H9 (cell line): ENCODE measurements at regions not wholly inside any gene's neighbourhood (a gene's known extent, or its start where the extent isn't known, plus 50 kb on each side); places are given as distances from the start of the nearest gene placed in this dataset.

Experiments used
- DNase-seq: peaks from one replicate; pipeline ENCODE4 v3.0.0-alpha.2; 2017
- H2AFZ ChIP-seq: one replicate; pipeline ENCODE4 v1.6.1; 2013; ENCODE audit warnings: mild to moderate bottlenecking, low read length, control low read depth, moderate library complexity
- H2AK5ac ChIP-seq: 2 replicates; pipeline ENCODE4 v1.6.1; 2013; ENCODE audit warnings: low read length, control low read depth, mixed read lengths; ENCODE audit not compliant: insufficient read length
- H2BK120ac ChIP-seq: one replicate; pipeline ENCODE4 v1.6.1; 2013; ENCODE audit warnings: low read depth, mild to moderate bottlenecking, low read length, control low read depth, inconsistent platforms; ENCODE audit not compliant: poor library complexity, severe bottlenecking
- H2BK12ac ChIP-seq: 2 replicates; pipeline ENCODE4 v1.6.1; 2013; ENCODE audit warnings: low read length, control low read depth, mixed read lengths, low read depth; ENCODE audit not compliant: insufficient read length
- H2BK15ac ChIP-seq: 2 replicates; pipeline ENCODE4 v1.6.1; 2013; ENCODE audit warnings: low read depth, low read length, control low read depth
- H2BK20ac ChIP-seq: one replicate; pipeline ENCODE4 v1.6.1; 2013; ENCODE audit warnings: low read depth, mild to moderate bottlenecking, low read length, control low read depth, inconsistent platforms; ENCODE audit not compliant: poor library complexity, severe bottlenecking
- H2BK5ac ChIP-seq: 2 replicates; pipeline ENCODE4 v1.6.1; 2013; ENCODE audit warnings: low read length, control low read depth, mixed read lengths; ENCODE audit not compliant: insufficient read length
- H3K14ac ChIP-seq: 2 replicates; pipeline ENCODE4 v1.6.1; 2013; ENCODE audit warnings: low read length, control low read depth; ENCODE audit not compliant: insufficient read depth
- H3K18ac ChIP-seq: 2 replicates; pipeline ENCODE4 v1.6.1; 2013; ENCODE audit warnings: low read depth, mild to moderate bottlenecking, mixed read lengths, low read length, control low read depth; ENCODE audit not compliant: insufficient read length
- H3K23ac ChIP-seq: 2 replicates; pipeline ENCODE4 v1.6.1; 2013; ENCODE audit warnings: low read length, control low read depth, mixed read lengths, low read depth; ENCODE audit not compliant: insufficient read length
- H3K23me2 ChIP-seq: 2 replicates; pipeline ENCODE4 v1.6.1; 2013; ENCODE audit warnings: low read depth, mild to moderate bottlenecking, mixed read lengths, low read length, control low read depth; ENCODE audit not compliant: insufficient read length, poor library complexity, severe bottlenecking
- H3K27ac ChIP-seq: 2 replicates; pipeline ENCODE4 v1.5.1; 2013; ENCODE audit warnings: low read length, control low read depth, mixed read lengths, low read depth; ENCODE audit not compliant: insufficient read length
- H3K27me3 ChIP-seq: 2 replicates; pipeline ENCODE4 v1.6.1; 2013; ENCODE audit warnings: low read length, control low read depth, inconsistent platforms; ENCODE audit not compliant: insufficient read depth
- H3K4ac ChIP-seq: 2 replicates; pipeline ENCODE4 v1.6.1; 2013; ENCODE audit warnings: low read depth, mild to moderate bottlenecking, control low read depth, inconsistent platforms, low read length, moderate library complexity
- H3K4me1 ChIP-seq: 2 replicates; pipeline ENCODE4 v1.6.1; 2013; ENCODE audit warnings: low read length, control low read depth, inconsistent platforms; ENCODE audit not compliant: insufficient read depth
- H3K4me2 ChIP-seq: 2 replicates; pipeline ENCODE4 v1.6.1; 2013; ENCODE audit warnings: low read length, control low read depth, mixed read lengths; ENCODE audit not compliant: insufficient read length, insufficient read depth
- H3K56ac ChIP-seq: 2 replicates; pipeline ENCODE4 v1.6.1; 2013; ENCODE audit warnings: low read depth, mild to moderate bottlenecking, mixed read lengths, low read length, control low read depth; ENCODE audit not compliant: insufficient read length
- H3K79me1 ChIP-seq: 2 replicates; pipeline ENCODE4 v1.6.1; 2013; ENCODE audit warnings: low read depth, mild to moderate bottlenecking, moderate library complexity, low read length, control low read depth, inconsistent platforms; ENCODE audit not compliant: insufficient read depth, poor library complexity, severe bottlenecking
- H3K79me2 ChIP-seq: 2 replicates; pipeline ENCODE4 v1.6.1; 2013; ENCODE audit warnings: low read length, control low read depth, inconsistent platforms; ENCODE audit not compliant: insufficient read depth
- H3K9ac ChIP-seq: 2 replicates; pipeline ENCODE4 v1.6.1; 2013; ENCODE audit warnings: low read length, control low read depth, mixed read lengths; ENCODE audit not compliant: insufficient read length; ENCODE audit errors: extremely low read depth
- H3K9me3 ChIP-seq: one replicate; pipeline ENCODE4 v1.6.1; 2013; ENCODE audit warnings: low read depth, low read length, inconsistent platforms; ENCODE audit not compliant: control insufficient read depth
- H3T11ph ChIP-seq: one replicate; pipeline ENCODE4 v1.6.1; 2013; ENCODE audit warnings: mild to moderate bottlenecking, low read length, control low read depth, inconsistent platforms
- H4K20me1 ChIP-seq: one replicate; pipeline ENCODE4 v1.6.1; 2013; ENCODE audit not compliant: control insufficient read depth, insufficient read length, insufficient read depth
- H4K5ac ChIP-seq: 2 replicates; pipeline ENCODE4 v1.6.1; 2013; ENCODE audit warnings: low read depth, mild to moderate bottlenecking, mixed read lengths, low read length, control low read depth; ENCODE audit not compliant: insufficient read length
- H4K8ac ChIP-seq: replicated peaks from 2 replicates; pipeline ENCODE4 v1.6.1; 2013; ENCODE audit warnings: low read length, control low read depth, mixed read lengths, low read depth; ENCODE audit not compliant: insufficient read length
- H4K91ac ChIP-seq: 2 replicates; pipeline ENCODE4 v1.6.1; 2013; ENCODE audit warnings: low read depth, mild to moderate bottlenecking, moderate library complexity, mixed read lengths, low read length, control low read depth; ENCODE audit not compliant: insufficient read length
- H3K27ac Mint-ChIP-seq, 3 experiments: 2 replicates in 2 of 3; 3 replicates in 1 of 3; pipeline ENCODE4 v1.8.0; 2020 to 2021; ENCODE audit warnings: mixed read lengths in 3 of 3, mild to moderate bottlenecking in 1 of 3, moderate library complexity in 1 of 3
- H3K27me3 Mint-ChIP-seq: 2 replicates; pipeline ENCODE4 v1.8.0; 2021; ENCODE audit warnings: low read depth, mild to moderate bottlenecking, moderate library complexity, mixed read lengths
- H3K36me3 Mint-ChIP-seq, 3 experiments: 2 replicates in 2 of 3; 3 replicates in 1 of 3; pipeline ENCODE4 v1.8.0; 2020 to 2021; ENCODE audit warnings: low read depth in 3 of 3, mixed read lengths in 3 of 3; ENCODE audit not compliant: insufficient read depth in 1 of 3
- H3K4me1 Mint-ChIP-seq, 2 experiments: 2 replicates each; pipeline ENCODE4 v1.8.0; 2020; ENCODE audit warnings: mixed read lengths in 2 of 2
- H3K4me3 Mint-ChIP-seq, 2 experiments: 2 replicates in 1 of 2; 3 replicates in 1 of 2; pipeline ENCODE4 v1.8.0; 2020 to 2021; ENCODE audit warnings: mild to moderate bottlenecking in 2 of 2, mixed read lengths in 2 of 2, moderate library complexity in 1 of 2
- H3K9me3 Mint-ChIP-seq, 2 experiments: 2 replicates in 1 of 2; 3 replicates in 1 of 2; pipeline ENCODE4 v1.8.0; 2020; ENCODE audit warnings: mild to moderate bottlenecking in 2 of 2, mixed read lengths in 2 of 2, moderate library complexity in 1 of 2
- WGBS: extraction: QIAGEN DNeasy Blood & Tissue Kit; methylation state at CpG from one replicate; pipeline ENCODE4 v1.1.7; 2013; ENCODE audit warnings: missing lambda C conversion rate, low lambda C conversion rate, mixed read lengths; ENCODE audit not compliant: insufficient read length; ENCODE audit errors: extremely low coverage; 5-methylcytosine and 5-hydroxymethylcytosine counted together
- TF ChIP-seq, protein P1 (sequence below): fragments of 200-600 bp; sonication (generic); conservative IDR thresholded peaks from 3 replicates; pipeline ENCODE4 v1.8.0; 2021; ENCODE audit warnings: antibody characterized with exemption, mild to moderate bottlenecking

DNA sequence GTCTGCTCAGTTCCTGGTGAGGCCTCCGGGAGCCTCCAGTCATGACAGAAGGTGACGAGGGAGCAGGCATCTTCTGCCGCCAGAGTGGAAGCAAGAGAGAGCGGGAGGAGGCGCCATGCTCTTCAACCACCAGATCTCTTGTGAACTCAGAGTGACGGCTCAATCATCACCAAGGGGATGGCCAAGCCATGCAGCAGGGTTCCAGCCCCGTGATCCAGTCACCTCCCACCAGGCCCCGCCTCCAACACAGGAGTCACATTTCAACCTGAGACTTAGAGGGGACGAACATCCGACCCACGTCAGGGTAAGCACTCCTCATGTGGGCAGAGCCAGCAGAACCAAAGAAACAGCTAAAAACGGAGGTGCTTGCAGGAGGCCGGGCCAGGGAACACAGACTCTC, 1470.5 kb downstream of the BRD1 start:
- H3K79me1 ChIP-seq = no peaks in the 10 kb centered on the region
- Mint-ChIP-seq H3K27ac (no peak overlapping the region), H3K27me3 (peaks cover 22% of the 10 kb centered on the region), H3K36me3 (no peaks in the 10 kb centered on the region; a peak in 1 of 7 replicates), H3K4me1 (peaks cover 23 to 26% of the 10 kb centered on the region in 2 experiments), H3K4me3 (no peak overlapping the region), H3K9me3 (no peaks in the 10 kb centered on the region)
- no peak overlapping the region for H3T11ph ChIP-seq
- H3K56ac ChIP-seq = no peak overlapping the region
- H4K5ac ChIP-seq = no peak overlapping the region
- no peak overlapping the region for H3K27ac ChIP-seq
- no peaks in the 10 kb centered on the region for H3K23me2 ChIP-seq
- no peak overlapping the region for H2BK12ac ChIP-seq
- no peak overlapping the region for H3K4me2 ChIP-seq
- no peak overlapping the region for H2BK20ac ChIP-seq
- H3K14ac ChIP-seq = no peak overlapping the region
- H3K4ac ChIP-seq = no peak overlapping the region
- DNase-seq = peak; percentile 86
- no peak overlapping the region for H3K9ac ChIP-seq
- H2BK5ac ChIP-seq = no peak overlapping the region
- no peak overlapping the region for H3K18ac ChIP-seq
- TF ChIP-seq, protein P1, sequence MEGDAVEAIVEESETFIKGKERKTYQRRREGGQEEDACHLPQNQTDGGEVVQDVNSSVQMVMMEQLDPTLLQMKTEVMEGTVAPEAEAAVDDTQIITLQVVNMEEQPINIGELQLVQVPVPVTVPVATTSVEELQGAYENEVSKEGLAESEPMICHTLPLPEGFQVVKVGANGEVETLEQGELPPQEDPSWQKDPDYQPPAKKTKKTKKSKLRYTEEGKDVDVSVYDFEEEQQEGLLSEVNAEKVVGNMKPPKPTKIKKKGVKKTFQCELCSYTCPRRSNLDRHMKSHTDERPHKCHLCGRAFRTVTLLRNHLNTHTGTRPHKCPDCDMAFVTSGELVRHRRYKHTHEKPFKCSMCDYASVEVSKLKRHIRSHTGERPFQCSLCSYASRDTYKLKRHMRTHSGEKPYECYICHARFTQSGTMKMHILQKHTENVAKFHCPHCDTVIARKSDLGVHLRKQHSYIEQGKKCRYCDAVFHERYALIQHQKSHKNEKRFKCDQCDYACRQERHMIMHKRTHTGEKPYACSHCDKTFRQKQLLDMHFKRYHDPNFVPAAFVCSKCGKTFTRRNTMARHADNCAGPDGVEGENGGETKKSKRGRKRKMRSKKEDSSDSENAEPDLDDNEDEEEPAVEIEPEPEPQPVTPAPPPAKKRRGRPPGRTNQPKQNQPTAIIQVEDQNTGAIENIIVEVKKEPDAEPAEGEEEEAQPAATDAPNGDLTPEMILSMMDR = no peak
- no peak overlapping the region for H3K23ac ChIP-seq
- no peaks in the 10 kb centered on the region for H3K9me3 ChIP-seq
- no peak overlapping the region for H2BK15ac ChIP-seq
- H3K27me3 ChIP-seq = no peaks in the 10 kb centered on the region
- H4K8ac ChIP-seq = no peak overlapping the region
- no peaks in the 10 kb centered on the region for H3K79me2 ChIP-seq
- no peak overlapping the region for H2AFZ ChIP-seq
- no CpG with 5 or more reads among the region's 13 CpGs for WGBS
- no peaks in the 10 kb centered on the region; the same call in 1 of the 2 replicates for H3K4me1 ChIP-seq
- H2AK5ac ChIP-seq = no peak overlapping the region
- H4K20me1 ChIP-seq = no peaks in the 10 kb centered on the region
- H2BK120ac ChIP-seq = no peak overlapping the region
- H4K91ac ChIP-seq = no peak overlapping the region
